Memory B cell (primary cell): ENCODE measurements at regions not wholly inside any gene's neighbourhood (a gene's known extent, or its start where the extent isn't known, plus 50 kb on each side); places are given as distances from the start of the nearest gene placed in this dataset.
"Not testable (repeated sequence)": the region's sequence is repeated elsewhere in the genome, so short reads cannot be mapped to it uniquely, and the experiment has no call there.

Experiments used
- ATAC-seq: fragments of 150-1000 bp; cut with Tn5 transposase; 2 replicates; pipeline ENCODE4 v1.10.0; 2021; ENCODE audit warnings: low read depth, mild to moderate bottlenecking, moderate library complexity
- DNase-seq, 2 donors: peaks; one replicate each; pipeline ENCODE4 v3.0.0; 2022; ENCODE audit warnings: low spot score in 2 of 2
- H3K27ac Mint-ChIP-seq: one replicate; pipeline ENCODE4 v1.8.0; 2022; ENCODE audit warnings: mild to moderate bottlenecking, moderate library complexity, mixed read lengths
- H3K27me3 Mint-ChIP-seq: one replicate; pipeline ENCODE4 v1.8.0; 2022; ENCODE audit warnings: mixed read lengths
- H3K36me3 Mint-ChIP-seq: one replicate; pipeline ENCODE4 v1.8.0; 2022; ENCODE audit warnings: mild to moderate bottlenecking, mixed read lengths
- H3K4me1 Mint-ChIP-seq: one replicate; pipeline ENCODE4 v1.8.0; 2022; ENCODE audit warnings: mixed read lengths
- H3K4me3 Mint-ChIP-seq: one replicate; pipeline ENCODE4 v1.8.0; 2022; ENCODE audit warnings: mild to moderate bottlenecking, moderate library complexity, mixed read lengths
- H3K9me3 Mint-ChIP-seq: one replicate; pipeline ENCODE4 v1.8.0; 2022; ENCODE audit warnings: mixed read lengths

GRCh38 chr2:72024451-72025175, 123.0 kb downstream of the CYP26B1 start:
- H3K4me1 Mint-ChIP-seq: no peaks in the 10 kb centered on the region
- ATAC-seq (no peak), DNase-seq (no peak)
- no peak overlapping the region for H3K4me3 Mint-ChIP-seq
- H3K36me3 Mint-ChIP-seq: no peaks in the 10 kb centered on the region
- peaks cover 4% of the 10 kb centered on the region for H3K9me3 Mint-ChIP-seq
- peaks cover 4% of the 10 kb centered on the region for H3K27me3 Mint-ChIP-seq
- H3K27ac Mint-ChIP-seq: no peak overlapping the region

- ATAC-seq (no peak), DNase-seq (no peak)
- peaks cover 4% of the 10 kb centered on the region for H3K9me3 Mint-ChIP-seq
- H3K4me1 Mint-ChIP-seq: no peaks in the 10 kb centered on the region
- no peaks in the 10 kb centered on the region for H3K36me3 Mint-ChIP-seq
- H3K27me3 Mint-ChIP-seq: peaks cover 4% of the 10 kb centered on the region
- H3K4me3 Mint-ChIP-seq: no peak overlapping the region
- H3K27ac Mint-ChIP-seq: no peak overlapping the region
These were observed 123.8 kb downstream of the CYP26B1 start for GRCh38 chr2:72023678-72024390.

- not testable (repeated sequence) for H3K9me3 Mint-ChIP-seq, DNase-seq, ATAC-seq, H3K4me1 Mint-ChIP-seq, H3K27me3 Mint-ChIP-seq, H3K36me3 Mint-ChIP-seq, H3K27ac Mint-ChIP-seq, H3K4me3 Mint-ChIP-seq
These were observed 126.3 kb downstream of the CYP26B1 start for GRCh38 chr2:72021371-72021770.

GRCh38 chr2:72015266-72015665, 132.4 kb downstream of the CYP26B1 start:
- no peak for ATAC-seq
- Mint-ChIP-seq H3K36me3 (no peaks in the 10 kb centered on the region), H3K27me3 (peaks cover 3% of the 10 kb centered on the region), H3K9me3 (peaks cover 2% of the 10 kb centered on the region), H3K4me3 (no peak overlapping the region), H3K27ac (no peak overlapping the region), H3K4me1 (no peaks in the 10 kb centered on the region)
- DNase-seq: no peak

GRCh38 chr2:72014831-72015230, 132.8 kb downstream of the CYP26B1 start:
- Mint-ChIP-seq H3K4me3 (no peak overlapping the region), H3K36me3 (no peaks in the 10 kb centered on the region), H3K27me3 (peaks cover 3% of the 10 kb centered on the region), H3K4me1 (no peaks in the 10 kb centered on the region), H3K9me3 (peaks cover 2% of the 10 kb centered on the region), H3K27ac (no peak overlapping the region)
- DNase-seq: no peak
- ATAC-seq: no peak

- peaks cover 3% of the 10 kb centered on the region for H3K27me3 Mint-ChIP-seq
- ATAC-seq (no peak), DNase-seq (no peak)
- H3K4me3 Mint-ChIP-seq: no peak overlapping the region
- peaks cover 2% of the 10 kb centered on the region for H3K9me3 Mint-ChIP-seq
- no peak overlapping the region for H3K27ac Mint-ChIP-seq
- H3K36me3 Mint-ChIP-seq: no peaks in the 10 kb centered on the region
- no peaks in the 10 kb centered on the region for H3K4me1 Mint-ChIP-seq
These were observed 133.9 kb downstream of the CYP26B1 start for GRCh38 chr2:72013726-72014125.

- Mint-ChIP-seq H3K9me3 (peaks cover 2% of the 10 kb centered on the region), H3K4me1 (no peaks in the 10 kb centered on the region), H3K4me3 (no peak overlapping the region), H3K27me3 (peaks cover 3% of the 10 kb centered on the region), H3K27ac (no peak overlapping the region), H3K36me3 (no peaks in the 10 kb centered on the region)
- DNase-seq (no peak), ATAC-seq (no peak)
These were observed 134.6 kb downstream of the CYP26B1 start for GRCh38 chr2:72012886-72013574.

- Mint-ChIP-seq H3K36me3 (no peaks in the 10 kb centered on the region), H3K4me3 (no peak overlapping the region), H3K9me3 (peaks cover 2% of the 10 kb centered on the region), H3K4me1 (no peaks in the 10 kb centered on the region), H3K27ac (no peak overlapping the region), H3K27me3 (peaks cover 3% of the 10 kb centered on the region)
- ATAC-seq (no peak), DNase-seq (no peak)
These were observed 135.9 kb downstream of the CYP26B1 start for GRCh38 chr2:72011791-72012190.

GRCh38 chr2:72011370-72011689, 136.3 kb downstream of the CYP26B1 start:
- ATAC-seq: no peak
- H3K36me3 Mint-ChIP-seq: no peaks in the 10 kb centered on the region
- no peaks in the 10 kb centered on the region for H3K4me1 Mint-ChIP-seq
- peaks cover 2% of the 10 kb centered on the region for H3K9me3 Mint-ChIP-seq
- DNase-seq: no peak
- H3K27me3 Mint-ChIP-seq: peaks cover 3% of the 10 kb centered on the region
- H3K27ac Mint-ChIP-seq: no peak overlapping the region
- H3K4me3 Mint-ChIP-seq: no peak overlapping the region

- no peak for ATAC-seq
- Mint-ChIP-seq H3K27ac (no peak overlapping the region), H3K4me1 (no peaks in the 10 kb centered on the region), H3K27me3 (peaks cover 3% of the 10 kb centered on the region), H3K4me3 (no peak overlapping the region), H3K9me3 (peaks cover 2% of the 10 kb centered on the region), H3K36me3 (no peaks in the 10 kb centered on the region)
- no peak for DNase-seq
These were observed 136.9 kb downstream of the CYP26B1 start for GRCh38 chr2:72010647-72011369.

GRCh38 chr2:72008608-72009007, 139.1 kb downstream of the CYP26B1 start:
- Mint-ChIP-seq H3K27ac (no peak overlapping the region), H3K9me3 (no peaks in the 10 kb centered on the region)
- ATAC-seq: no peak

GRCh38 chr2:72007402-72007801, 140.3 kb downstream of the CYP26B1 start:
- Mint-ChIP-seq H3K9me3 (no peaks in the 10 kb centered on the region), H3K36me3 (no peaks in the 10 kb centered on the region), H3K27ac (no peak overlapping the region), H3K4me1 (no peaks in the 10 kb centered on the region), H3K27me3 (peaks cover 5% of the 10 kb centered on the region), H3K4me3 (no peak overlapping the region)
- DNase-seq: no peak
- ATAC-seq: no peak

More at GRCh38 chr2:72008608-72009007, 139.1 kb downstream of the CYP26B1 start:
- peaks cover 3% of the 10 kb centered on the region for H3K27me3 Mint-ChIP-seq
- DNase-seq: no peak
- H3K36me3 Mint-ChIP-seq: no peaks in the 10 kb centered on the region
- no peaks in the 10 kb centered on the region for H3K4me1 Mint-ChIP-seq
- no peak overlapping the region for H3K4me3 Mint-ChIP-seq

- no peak overlapping the region for H3K4me3 Mint-ChIP-seq
- no peak overlapping the region for H3K27ac Mint-ChIP-seq
- peaks cover 5% of the 10 kb centered on the region for H3K27me3 Mint-ChIP-seq
- H3K4me1 Mint-ChIP-seq: no peaks in the 10 kb centered on the region
- H3K9me3 Mint-ChIP-seq: no peaks in the 10 kb centered on the region
- DNase-seq (no peak), ATAC-seq (no peak)
- no peaks in the 10 kb centered on the region for H3K36me3 Mint-ChIP-seq
These were observed 141.4 kb downstream of the CYP26B1 start for GRCh38 chr2:72006188-72006736.

GRCh38 chr2:72004976-72005375, 142.7 kb downstream of the CYP26B1 start:
- no peaks in the 10 kb centered on the region for H3K9me3 Mint-ChIP-seq
- H3K4me1 Mint-ChIP-seq: no peaks in the 10 kb centered on the region
- DNase-seq: no peak
- H3K36me3 Mint-ChIP-seq: no peaks in the 10 kb centered on the region
- H3K4me3 Mint-ChIP-seq: no peak overlapping the region
- H3K27me3 Mint-ChIP-seq: peaks cover 6% of the 10 kb centered on the region
- ATAC-seq: no peak
- no peak overlapping the region for H3K27ac Mint-ChIP-seq
